Activated T-cell treated with anti-CD3 and anti-CD28 coated beads for 24 hours (primary cell): ENCODE measurements at regions not wholly inside any gene's neighbourhood (a gene's known extent, or its start where the extent isn't known, plus 50 kb on each side); places are given as distances from the start of the nearest gene placed in this dataset.

ENCODE experiments used
- DNase-seq: peaks from one replicate; pipeline ENCODE4 v3.0.0-alpha.2; 2020; ENCODE audit warnings: low read depth

GRCh38 chr6:6841571-6841970, 253.1 kb downstream of the LY86 start:
- no peak for DNase-seq

DNA sequence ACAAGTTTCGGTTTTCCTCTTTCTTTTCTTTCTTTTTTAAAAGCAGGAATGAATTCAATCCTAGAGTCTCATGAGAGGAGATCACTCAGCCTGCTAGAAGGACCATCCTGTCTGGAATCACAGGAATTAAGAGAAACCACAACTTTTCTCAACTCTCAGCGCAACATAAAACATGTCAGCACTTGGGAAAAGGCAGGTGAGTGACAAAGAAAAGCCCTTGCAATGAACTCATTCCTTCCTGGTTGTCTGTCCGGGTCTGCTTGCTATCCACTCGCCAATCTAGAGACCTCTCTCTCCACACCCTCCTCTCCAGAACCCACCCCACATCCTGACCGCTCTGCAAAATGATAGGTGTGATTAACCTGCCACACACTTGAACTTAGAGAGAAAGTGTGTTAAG, 253.8 kb downstream of the LY86 start:
- no peak for DNase-seq

GRCh38 chr6:6843057-6843627, 254.6 kb downstream of the LY86 start:
- no peak for DNase-seq

DNA sequence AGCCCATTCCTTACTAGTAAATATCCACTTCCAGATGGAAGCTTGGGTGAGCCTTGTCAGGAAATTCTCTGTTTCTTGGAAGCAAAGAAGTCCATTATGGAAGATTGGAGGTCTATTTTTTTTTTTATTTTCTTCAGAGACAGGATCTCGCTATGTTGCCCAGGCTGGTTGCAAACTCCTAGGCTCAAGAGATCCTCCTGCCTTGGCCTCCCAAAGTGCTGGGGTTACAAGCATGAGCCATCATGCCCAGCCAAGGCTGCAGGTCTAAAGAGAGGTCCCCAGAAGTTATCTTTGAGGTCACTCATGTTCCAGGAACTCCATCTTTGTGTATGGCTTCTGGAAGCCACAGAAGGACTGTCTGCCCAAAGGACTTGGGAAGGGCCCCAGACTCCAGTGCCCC, 255.3 kb downstream of the LY86 start:
- no peak for DNase-seq

GRCh38 chr6:6844530-6844929, 256.0 kb downstream of the LY86 start:
- DNase-seq, result no peak

GRCh38 chr6:6845603-6846002, 257.1 kb downstream of the LY86 start:
- no peak for DNase-seq

DNA sequence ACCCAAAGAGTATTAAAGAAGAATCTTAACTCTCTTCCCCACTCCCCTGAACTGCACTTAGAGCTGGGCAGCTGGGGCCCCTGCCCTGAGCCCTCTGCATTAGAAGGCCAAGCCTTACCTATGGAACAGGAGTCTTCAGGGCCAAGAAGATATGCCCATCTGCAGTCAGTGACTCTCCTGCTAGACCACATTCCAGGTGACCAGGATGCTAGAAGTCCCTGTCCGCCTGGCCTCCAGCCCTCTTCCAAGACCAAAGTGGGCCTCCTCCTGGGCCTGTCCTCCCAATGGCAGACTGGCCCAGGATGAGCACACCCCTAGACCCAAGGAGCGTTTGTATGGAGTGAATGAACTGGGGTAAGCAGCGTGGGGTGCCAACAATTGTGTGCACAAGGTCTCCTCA, 259.1 kb downstream of the LY86 start:
- DNase-seq, result no peak

- no peak for DNase-seq
Measured at GRCh38 chr6:6851059-6851948, 256.5 kb upstream of the RREB1 start.

GRCh38 chr6:6851949-6852261, 255.9 kb upstream of the RREB1 start:
- no peak for DNase-seq

DNA sequence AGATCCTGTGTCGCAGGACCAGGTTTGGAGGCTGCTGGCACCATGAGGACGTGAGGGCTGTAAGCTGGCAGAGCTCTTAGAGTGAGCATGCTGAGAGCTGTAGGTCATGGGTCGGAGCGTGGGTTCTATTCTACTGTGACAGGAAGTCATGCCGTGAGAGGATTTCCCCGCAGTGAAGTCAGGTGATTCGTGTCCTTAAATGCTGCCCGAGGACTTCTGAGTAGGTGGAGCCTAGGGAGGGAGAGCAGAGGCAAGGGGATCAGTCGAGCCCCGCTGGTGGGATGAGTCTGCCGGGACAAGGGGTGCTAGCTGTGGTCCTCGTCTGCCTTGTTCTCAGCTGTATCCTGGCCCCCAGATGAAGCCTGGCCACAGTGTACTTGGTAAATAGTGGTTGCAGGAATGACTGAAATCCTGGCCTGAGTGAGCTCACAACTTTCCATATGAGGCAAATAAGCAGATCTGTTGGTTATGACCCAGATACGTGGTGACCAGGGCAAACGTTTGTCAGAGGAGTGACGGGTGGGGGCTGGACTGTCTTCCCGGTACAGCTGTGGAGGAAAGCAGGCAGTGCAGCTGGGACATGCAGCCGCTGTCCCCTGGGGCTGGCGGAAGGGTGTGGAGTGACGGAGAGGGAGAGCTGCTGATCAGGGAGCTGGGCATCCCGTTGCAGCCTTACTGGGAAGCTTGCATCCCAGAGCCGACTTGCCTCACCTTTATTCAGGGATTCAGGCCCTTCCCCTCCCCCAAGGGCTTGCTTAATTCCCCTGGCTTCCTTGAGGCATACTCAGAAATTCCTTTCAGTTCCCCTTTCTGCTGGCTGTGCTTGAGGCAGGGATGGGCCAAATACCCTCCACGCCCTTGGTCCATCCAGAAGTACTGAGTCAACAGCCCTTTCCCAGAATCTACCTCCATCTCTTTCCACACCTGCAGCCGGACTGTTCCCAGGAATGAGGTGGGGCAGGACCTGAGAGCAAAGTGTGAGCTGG, 250.9 kb upstream of the RREB1 start:
- DNase-seq, result peak; percentile 36

GRCh38 chr6:6857528-6857927, 250.2 kb upstream of the RREB1 start:
- DNase-seq, result no peak

DNA sequence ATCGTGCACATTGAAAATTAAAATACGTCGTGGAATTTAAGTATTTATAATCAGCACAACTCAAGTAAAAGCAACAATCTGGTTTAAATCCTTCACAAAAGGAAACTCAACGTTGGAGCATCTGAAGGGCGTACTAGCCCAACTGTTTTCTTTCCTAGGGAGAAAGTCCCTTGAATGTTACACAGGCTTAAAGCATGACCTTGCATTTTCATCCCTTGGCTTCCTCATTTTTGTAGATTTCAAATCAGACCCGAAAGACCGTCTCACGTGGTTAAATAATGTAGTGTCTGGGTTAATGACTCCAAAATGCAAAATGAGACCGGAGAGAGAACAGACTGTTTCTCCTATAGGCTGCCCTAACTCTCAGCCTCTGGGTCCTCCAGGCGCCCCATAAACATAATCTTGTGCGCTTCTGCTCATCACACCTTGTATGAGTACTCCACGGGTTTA, 249.2 kb upstream of the RREB1 start:
- no peak for DNase-seq

GRCh38 chr6:6859105-6859504, 248.7 kb upstream of the RREB1 start:
- no peak for DNase-seq

DNA sequence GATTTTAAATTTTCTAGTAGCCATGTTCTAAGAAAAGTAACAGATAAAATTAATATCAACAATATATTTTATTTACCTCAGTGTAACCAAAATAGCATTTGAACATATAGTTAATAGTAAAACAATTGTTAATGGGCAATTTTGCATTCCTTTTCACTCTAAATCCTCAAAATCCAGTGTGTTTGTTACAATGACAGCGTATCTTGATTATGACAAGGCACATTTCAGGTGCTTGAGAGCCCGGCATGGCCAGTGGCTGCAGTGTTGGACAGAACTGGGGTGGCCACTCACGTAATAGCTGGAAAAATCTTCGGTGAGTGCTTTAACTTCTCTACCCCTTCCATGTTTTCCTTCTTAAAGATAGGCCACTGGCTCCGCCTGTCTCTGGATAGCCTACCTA, 248.0 kb upstream of the RREB1 start:
- no peak for DNase-seq

DNA sequence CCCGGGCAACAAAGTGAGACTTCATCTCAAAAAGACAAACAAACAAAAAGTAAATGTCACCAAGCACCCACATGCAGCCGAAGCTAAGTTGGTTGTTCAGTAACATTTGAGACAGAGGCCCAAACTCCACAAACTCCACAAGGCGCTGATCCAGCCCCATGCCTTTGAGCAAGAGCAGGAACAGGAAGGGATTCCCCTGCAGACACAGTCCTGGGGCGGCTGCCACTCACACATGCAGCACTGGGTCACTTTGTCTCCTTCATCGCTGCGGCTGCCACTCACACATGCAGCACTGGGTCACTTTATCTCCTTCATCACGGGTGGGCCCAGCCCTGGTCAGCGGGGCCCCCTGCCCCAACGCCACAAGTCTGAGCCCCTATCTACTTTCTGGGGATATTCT, 246.9 kb upstream of the RREB1 start:
- no peak for DNase-seq

DNA sequence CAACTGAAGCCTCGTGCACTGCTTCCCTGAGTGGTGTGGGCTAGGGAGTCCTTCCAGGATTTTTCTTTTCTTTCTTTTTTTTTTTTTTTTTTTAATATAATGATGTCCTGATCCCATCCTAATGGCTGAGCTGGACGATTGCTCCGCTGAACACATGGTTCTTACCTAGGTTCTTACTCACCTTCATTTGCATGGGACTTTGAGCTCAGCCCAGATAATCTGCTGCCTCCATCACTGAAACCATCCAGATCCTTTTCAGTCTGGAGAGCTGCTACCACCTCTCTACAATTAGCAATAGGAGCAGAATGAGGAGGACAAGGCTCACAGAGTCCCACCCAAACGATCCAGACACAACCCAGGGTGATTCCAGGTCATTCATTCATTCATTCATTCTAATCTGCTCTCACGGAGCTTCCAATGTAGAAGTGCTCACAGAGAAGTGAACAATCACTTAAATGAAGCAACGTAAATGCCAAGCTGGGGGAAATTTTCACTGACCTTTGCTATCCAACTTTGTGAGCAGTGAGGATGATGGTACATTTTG, 246.3 kb upstream of the RREB1 start:
- no peak for DNase-seq

DNA sequence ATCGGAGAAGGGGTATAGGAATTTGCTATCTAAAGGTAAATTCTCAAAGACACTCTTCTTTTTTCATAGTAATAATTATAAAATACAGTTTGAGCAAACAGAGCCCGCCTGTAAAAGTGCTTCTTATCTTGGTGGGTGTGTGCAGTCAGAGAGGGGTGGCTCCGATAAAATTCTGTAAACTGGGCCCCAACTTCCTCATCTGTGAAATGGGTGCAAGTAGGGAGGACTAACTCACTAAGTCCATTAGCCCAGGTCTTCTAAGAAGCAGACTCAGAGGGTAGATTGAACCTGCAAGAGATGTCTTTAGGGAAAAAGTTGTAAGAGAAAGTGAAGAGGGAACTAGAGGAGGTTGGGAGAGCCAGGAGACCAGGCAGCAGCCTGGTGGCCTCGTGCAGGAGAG, 245.8 kb upstream of the RREB1 start:
- no peak for DNase-seq

- no peak for DNase-seq
Measured at GRCh38 chr6:6863970-6864639, 243.7 kb upstream of the RREB1 start.

GRCh38 chr6:6865611-6866010, 242.2 kb upstream of the RREB1 start:
- no peak for DNase-seq

- no peak for DNase-seq
Measured at GRCh38 chr6:6866656-6867403, 240.9 kb upstream of the RREB1 start.

DNA sequence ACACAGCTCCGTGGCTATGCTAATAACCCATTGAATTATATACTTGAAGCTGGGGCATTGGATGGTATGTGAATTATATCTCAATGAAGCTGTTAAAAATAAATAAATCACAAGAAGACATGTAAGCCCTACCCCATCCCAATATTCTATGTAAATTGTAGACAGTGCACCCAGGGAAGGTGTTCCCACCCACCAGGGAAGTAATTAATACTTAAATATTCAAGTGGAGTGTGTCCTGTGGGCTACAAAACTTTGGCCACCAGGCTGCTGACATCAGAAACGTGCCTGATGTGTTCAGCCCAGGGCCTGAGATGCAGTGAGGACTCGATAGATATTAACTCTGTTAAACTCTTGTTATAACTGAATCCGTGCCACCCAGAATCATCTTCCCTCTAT, 240.4 kb upstream of the RREB1 start:
- no peak for DNase-seq
